Cortex of kidney (tissue), 1 donor: ENCODE measurements at regions not wholly inside any gene's neighbourhood (a gene's known extent, or its start where the extent isn't known, plus 50 kb on each side); places are given as distances from the start of the nearest gene placed in this dataset.
"Not testable (repeated sequence)": the region's sequence is repeated elsewhere in the genome, so short reads cannot be mapped to it uniquely, and the experiment has no call there.

ENCODE experiments used
- DNase-seq: peaks from one replicate; lab custom pipeline; 2025; lab: John Stamatoyannopoulos, UW

- no peak for DNase-seq
Measured at GRCh38 chr5:163885117-163885516, 379.7 kb downstream of the MAT2B start.

DNA sequence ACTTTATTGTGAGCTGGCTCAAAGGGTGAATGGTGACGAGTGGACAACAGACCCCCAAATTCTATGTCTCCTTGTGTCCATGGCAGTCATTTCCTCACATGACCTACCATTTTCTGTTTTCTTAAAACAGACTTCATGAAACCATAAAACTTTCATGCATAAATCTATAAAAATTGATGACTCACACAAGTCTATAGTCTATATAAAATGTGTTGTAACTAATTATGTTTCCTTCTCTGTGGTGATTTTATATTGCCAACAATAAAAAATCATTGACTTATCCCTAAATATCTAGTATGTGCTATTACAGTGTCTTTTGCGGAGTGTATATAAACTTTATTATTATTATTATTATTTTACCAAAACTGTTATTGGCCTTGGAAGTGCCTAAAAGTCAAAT lies 382.4 kb downstream of the MAT2B start:
- DNase-seq, result no peak

- no peak for DNase-seq
Measured at GRCh38 chr5:163888366-163888765, 382.9 kb downstream of the MAT2B start.

- no peak for DNase-seq
Measured at GRCh38 chr5:163889369-163889768, 383.9 kb downstream of the MAT2B start.

DNA sequence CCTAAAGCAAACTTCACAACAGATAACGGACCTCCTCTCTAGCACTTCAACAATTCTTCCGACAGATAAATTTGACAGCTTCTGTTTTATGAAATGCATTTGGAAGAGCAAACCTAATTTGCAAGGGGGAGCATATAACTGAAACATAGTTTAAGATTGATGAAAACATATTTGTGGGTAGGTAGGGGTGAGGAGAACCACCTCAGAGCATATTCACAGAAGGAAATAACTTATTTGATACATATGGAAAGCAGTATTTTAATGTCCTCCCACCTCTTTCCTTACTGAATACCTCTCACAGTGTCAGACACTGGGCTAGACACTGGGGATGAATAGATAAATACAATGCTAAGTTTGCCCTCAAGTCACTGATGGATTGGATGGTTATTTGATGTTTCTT lies 384.8 kb downstream of the MAT2B start:
- no peak for DNase-seq

DNA sequence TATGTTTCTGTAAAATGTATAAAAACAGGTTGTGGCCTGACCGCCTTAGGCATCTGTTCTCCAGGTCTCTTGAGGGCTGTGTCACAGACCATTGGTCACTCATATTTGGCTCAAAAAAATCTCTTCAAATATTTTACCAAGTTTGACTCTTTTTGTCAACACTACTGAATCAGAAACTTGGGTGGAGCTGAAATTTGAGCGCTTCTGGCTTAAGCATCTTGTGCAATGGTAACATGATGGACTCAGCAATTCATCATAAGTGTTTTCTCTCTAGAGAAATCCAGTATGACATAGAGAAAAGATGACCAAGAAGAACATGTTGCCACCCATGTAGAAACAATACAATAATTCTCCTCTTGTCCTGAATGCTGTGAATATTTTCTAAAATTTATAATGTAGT lies 387.9 kb downstream of the MAT2B start:
- no peak for DNase-seq

- DNase-seq, result no peak
Measured at GRCh38 chr5:163894645-163895044, 389.2 kb downstream of the MAT2B start.

- no peak for DNase-seq
Measured at GRCh38 chr5:163898873-163899272, 393.5 kb downstream of the MAT2B start.

DNA sequence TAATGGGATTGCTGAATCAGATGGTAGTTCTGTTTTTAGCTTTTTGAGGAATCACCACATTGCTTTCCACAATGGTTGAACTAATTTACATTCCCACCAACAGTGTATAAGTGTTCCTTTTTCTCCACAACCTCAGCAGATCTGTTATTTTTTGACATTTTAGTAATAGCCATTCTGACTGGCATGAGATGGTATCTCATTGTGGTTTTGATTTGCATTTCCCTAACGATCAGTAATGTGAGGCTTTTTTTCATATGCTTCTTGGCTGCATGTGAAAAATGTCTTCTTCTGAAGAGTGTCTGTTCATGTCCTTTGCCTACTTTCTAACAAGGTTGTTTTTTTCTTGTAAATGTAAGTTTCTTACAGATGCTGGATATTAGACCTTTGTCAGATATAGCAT lies 402.4 kb downstream of the MAT2B start:
- DNase-seq, result not testable (repeated sequence)

GRCh38 chr5:163908253-163908652 lies 402.8 kb downstream of the MAT2B start:
- DNase-seq, result no peak

DNA sequence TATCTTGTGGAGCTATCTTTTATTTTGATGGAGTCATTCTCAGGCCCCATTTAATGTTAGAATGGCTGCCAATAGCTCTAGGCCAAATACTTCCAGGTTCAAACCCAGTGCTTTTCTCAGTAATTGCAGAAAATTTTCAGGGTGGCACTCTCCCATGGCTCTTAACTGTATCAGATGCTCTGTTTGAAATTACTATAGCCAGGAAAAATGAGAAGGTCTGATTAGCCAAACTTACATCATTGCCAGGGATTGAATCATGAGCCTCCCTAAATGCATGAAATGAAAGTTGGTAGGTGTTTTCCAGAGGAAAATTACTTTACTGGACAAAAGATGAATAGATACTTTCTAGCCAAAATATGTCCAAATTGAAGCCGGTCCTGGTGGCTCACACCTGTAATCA lies 404.8 kb downstream of the MAT2B start:
- DNase-seq, result no peak

- DNase-seq, result no peak
Measured at GRCh38 chr5:163912046-163912445, 406.6 kb downstream of the MAT2B start.

DNA sequence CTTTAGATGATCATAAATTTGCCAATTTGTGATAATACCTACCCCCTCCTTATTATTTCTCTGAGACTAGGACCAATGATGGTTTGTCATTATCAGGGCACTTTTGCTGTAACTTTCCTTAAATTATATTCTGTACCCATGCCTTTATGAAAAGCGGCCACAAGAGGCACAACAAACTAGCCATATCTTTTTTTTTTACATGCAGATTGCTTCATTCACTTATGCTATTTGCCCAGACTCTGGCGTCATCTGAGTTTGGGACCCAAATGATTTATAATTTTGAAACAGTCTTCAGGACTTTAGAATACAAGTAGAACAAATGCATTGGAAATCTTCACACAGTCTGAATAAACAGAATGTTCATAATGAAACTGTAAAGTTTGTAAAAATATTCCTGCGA lies 408.1 kb downstream of the MAT2B start:
- DNase-seq, result no peak

DNA sequence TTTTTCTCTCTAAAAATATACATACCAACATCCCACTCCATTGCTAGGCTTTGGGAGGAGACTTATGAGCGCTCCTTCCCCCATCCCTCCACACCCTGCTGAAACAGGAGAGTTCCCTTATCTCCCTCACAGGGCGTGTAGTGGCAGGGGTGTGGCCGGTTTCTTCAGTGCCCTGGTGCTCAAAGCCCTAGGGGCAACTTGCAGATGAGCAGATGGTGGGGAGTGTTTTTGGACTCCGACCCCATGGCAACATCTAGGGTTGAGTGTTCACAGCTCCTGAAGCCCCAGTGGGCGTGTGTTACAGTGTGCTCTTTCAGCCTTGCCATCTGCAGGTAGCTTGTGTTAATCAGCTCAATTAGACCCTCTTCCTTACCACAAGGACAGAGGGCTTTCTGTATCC lies 409.5 kb downstream of the MAT2B start:
- DNase-seq, result no peak

DNA sequence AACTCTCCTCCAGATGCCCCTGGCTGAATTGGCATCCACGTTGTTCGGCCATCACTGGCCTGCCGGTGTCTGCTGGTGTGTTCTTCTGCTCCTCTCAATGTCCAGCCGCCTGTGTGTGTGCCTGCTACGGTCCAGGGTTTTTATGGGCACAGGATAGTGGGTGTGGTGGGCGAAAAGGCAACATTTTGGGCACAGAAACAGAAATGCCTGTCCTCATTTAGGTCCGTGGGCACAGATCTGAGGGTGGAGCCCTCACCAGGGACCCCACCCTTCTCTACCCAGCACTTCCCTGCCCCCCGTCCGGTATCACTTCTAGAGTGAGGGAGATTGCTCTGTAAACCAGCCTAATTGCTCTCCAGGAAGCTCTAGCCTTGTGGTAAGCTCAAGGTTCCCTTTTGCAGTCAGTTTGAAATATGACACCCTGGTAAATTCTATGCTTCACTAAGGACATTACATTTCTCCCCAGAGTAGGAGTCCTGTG lies 410.1 kb downstream of the MAT2B start:
- no peak for DNase-seq

GRCh38 chr5:163916376-163916775 lies 411.0 kb downstream of the MAT2B start:
- no peak for DNase-seq

DNA sequence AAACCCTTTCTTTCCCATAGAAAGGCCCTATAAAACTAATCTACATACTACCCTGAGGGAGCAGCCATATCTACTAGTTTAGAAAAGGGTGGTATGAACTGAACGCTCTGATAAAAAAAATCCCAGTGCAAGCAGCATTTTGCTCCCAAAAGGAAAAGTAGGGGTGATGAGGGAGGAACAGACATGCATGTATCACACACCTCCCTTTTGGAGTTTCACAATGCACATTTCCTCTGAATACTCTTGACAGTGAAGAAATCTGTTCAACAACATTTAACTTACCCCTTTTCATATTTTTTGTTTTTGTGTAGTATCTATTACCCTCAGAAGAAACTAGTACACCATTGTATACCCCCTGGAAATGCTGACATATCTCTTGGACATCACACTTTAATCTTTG lies 411.4 kb downstream of the MAT2B start:
- DNase-seq, result no peak

DNA sequence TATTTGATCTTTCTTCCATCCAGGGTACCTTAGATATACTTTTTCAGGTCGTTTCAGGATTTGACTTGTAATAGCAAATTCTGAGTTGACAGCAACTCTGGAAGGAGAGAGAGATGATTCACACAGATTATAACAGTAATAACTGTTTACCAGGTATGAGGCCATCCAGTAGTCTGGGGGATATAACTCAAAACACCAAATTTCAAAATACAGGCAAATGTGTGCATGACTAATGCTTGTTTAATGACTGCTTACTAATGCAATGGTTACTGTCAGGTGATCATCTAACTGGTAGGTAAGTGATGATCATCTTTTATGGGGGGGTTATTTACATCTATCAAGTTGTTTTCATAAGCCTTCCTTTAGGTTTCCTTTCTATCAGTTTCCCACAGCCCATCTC lies 412.3 kb downstream of the MAT2B start:
- DNase-seq, result no peak

GRCh38 chr5:163934990-163935389 lies 429.6 kb downstream of the MAT2B start:
- DNase-seq, result not testable (repeated sequence)

DNA sequence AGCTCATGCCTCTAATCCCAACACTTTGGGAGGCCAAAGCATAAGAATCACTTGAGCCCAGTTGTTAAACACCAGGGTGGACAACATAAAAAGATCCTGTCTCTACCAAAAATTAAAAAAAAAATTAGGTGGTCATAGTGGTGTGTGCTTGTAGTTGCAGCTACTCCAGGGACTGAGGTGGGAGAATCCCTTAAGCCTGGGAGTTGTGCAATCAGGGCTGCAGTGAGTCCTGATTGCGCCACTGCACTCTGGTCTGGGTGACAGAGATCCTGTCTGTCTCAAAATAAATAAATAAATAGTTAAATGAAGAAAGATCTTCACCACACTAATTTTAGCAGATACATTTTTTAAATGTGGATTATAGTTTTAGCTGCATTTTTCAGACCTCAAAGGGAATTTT lies 433.2 kb downstream of the MAT2B start:
- DNase-seq, result no peak

DNA sequence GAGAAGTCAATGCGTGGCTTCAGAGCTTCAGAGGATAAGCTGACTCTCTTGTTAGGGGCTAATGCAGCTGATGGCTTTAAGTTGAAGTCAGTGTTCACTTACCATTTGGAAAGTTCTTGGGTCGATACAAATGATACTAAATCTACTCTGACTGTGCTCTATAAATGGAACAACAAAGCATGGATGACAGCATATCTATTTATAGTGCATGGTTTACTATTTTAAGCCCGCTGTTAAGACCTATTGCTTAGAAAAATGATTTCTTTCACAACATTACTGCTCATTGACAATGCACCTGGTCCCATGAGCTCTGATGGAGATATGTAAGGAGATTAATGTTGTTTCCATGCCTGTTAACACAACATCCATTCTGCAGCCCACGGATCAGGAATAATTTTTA lies 435.7 kb downstream of the MAT2B start:
- no peak for DNase-seq

- no peak for DNase-seq
Measured at GRCh38 chr5:163943546-163943945, 438.1 kb downstream of the MAT2B start.

DNA sequence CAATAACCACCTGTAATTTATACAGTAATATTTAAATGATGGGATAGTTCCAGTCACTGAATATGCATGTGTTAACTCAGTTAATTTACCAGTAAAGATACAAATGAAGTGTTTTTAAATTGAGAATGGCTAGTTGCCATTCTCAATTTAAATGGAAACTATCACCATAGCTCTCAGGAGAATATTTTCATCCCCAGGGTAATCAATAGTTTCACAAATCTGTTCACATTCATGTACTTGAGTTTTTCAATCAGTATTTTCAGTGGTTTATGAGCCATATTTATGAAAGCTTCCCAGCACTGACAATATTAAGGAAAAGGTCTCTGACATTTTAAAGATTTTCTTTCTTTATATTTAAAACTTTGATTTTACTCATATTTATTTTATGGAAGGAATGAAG lies 439.3 kb downstream of the MAT2B start:
- no peak for DNase-seq

GRCh38 chr5:163947848-163948666 lies 442.6 kb downstream of the MAT2B start:
- DNase-seq, result no peak
